GM20000 (cell line): ENCODE measurements at regions not wholly inside any gene's neighbourhood (a gene's known extent, or its start where the extent isn't known, plus 50 kb on each side); places are given as distances from the start of the nearest gene placed in this dataset.

ENCODE experiments used
- DNase-seq: peaks from one replicate; pipeline ENCODE4 v3.0.0; 2012; ENCODE audit warnings: low spot score
- TF ChIP-seq, protein P1 (sequence below): IDR thresholded peaks from 2 replicates; pipeline ENCODE4 v1.5.1; 2012; ENCODE audit warnings: mild to moderate bottlenecking, control low read depth; ENCODE audit errors: extremely low read depth, missing control alignments

DNA sequence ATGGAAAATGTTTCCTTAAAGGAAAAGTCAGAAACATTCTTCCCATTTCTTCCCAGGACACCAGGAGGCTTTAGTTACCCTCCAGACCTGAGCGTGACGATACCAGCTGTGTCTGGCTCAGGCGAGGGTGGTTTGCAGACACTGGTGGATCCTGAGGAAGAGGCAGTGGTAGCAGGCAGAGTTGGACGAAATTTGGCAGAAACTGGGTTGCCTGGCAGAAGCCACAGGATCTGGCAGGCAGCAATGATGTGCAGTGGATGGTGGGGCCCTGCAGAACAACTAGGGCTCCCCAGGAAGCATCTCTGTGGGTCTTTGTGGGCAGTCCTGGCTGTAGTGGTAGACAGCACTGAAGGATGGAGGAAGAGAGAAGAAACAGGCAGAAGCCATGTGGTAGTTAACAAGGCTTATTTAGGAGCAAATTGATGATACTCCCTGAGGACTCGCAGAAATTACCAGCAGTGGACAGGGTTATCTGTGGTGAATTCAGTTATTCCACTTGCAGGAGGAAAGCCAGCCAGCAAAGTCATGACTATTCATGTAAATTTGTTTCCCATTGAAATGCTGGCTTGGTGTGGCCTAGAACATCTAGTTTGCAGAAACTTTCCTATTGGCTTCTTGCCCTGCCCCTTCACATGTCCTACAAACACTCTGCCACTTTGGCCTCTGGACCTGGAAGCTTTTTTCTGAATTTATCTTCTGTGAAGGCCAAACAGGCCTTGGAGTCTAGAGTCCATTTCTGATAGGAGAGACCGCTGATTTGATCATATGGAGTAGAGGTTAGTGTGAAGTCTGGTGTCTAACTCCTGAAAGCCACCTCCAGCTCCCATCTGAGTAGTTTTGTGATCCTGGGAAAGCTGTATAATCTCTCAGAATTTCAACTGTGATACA is 212.0 kb downstream of the DMRT2 start:
- TF ChIP-seq, protein P1, sequence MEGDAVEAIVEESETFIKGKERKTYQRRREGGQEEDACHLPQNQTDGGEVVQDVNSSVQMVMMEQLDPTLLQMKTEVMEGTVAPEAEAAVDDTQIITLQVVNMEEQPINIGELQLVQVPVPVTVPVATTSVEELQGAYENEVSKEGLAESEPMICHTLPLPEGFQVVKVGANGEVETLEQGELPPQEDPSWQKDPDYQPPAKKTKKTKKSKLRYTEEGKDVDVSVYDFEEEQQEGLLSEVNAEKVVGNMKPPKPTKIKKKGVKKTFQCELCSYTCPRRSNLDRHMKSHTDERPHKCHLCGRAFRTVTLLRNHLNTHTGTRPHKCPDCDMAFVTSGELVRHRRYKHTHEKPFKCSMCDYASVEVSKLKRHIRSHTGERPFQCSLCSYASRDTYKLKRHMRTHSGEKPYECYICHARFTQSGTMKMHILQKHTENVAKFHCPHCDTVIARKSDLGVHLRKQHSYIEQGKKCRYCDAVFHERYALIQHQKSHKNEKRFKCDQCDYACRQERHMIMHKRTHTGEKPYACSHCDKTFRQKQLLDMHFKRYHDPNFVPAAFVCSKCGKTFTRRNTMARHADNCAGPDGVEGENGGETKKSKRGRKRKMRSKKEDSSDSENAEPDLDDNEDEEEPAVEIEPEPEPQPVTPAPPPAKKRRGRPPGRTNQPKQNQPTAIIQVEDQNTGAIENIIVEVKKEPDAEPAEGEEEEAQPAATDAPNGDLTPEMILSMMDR = no peak
- no peak for DNase-seq

- TF ChIP-seq, protein P1 = no peak
- peak; percentile 13 for DNase-seq
These were observed 217.0 kb downstream of the DMRT2 start for GRCh38 chr9:1267141-1267570.

DNA sequence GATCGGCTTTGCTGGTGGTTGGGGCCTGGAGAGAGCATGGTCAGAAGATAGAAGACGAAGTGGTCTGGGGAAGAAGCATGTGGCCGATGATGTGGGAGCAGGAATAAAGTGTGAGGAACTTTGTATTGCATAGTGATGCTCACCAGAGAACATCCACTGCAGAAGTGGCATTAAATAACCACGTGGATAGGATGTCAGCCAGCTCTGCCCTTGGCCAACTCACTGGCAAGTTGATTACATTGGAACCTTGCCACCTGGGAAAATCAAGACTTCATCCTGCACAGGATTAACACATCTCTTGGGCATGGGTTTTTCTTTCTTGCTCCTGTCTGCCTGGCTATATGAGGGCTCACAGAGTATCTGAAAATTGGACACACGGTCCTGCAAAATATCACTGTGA is 217.4 kb downstream of the DMRT2 start:
- TF ChIP-seq, protein P1 = no peak
- DNase-seq = no peak

DNA sequence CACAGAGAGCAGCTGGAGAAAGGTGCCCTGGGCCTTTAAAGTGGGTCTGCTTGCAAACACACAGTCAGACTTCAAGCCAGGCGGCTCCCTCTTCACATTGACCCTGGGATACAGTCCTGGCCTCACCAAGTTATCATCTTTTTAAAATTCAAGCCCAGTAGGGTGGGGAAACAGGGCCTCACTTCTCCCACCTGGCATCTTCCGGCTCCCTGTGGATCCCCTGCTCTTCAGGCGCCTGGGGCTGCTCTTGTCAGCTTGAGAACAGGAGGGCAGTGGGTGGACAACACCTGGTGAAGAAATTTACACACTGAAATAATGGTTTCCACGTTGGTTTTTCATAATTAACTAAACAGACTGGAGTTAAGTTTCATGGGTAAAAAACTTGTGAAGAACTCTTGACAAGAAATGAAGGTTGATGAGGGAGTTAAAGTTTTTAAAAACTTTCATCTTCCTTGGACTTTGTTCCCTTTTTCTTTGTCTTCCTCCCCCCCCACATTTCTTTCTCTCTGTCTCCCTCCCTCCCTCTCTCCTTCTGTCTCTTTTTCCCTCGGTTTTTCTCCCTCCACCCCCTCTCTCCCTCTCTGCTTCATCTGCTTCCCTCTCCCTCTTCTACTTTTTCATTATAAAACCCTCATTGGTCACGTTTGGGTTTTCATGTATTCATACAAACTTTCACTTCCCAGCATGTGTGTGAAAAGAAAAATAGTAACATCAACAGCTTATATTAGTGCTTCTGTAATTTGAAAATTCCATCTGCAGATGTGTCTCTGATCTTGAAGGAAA is 219.6 kb downstream of the DMRT2 start:
- no peak for DNase-seq
- TF ChIP-seq, protein P1 = no peak

DNA sequence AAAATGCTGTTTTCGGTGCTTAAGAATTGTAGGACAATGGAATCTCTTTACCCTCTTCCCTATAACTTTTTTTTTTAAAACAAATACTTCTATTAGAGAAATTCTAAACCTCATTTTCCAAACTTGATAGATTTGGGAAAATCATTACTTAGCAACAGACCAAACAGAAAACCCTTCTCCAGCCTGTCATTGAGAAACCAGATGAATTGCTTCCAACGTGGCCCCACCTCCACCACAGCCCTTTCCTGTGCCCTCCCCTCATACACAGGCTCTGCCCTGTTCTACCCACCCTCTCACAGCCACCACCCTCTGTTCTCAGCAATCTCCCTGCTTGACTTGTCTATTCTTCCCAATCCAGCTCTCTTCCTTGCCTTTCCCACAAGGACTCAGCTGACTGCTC is 221.2 kb downstream of the DMRT2 start:
- no peak for DNase-seq
- TF ChIP-seq, protein P1 = no peak

- TF ChIP-seq, protein P1 = no peak
- no peak for DNase-seq
These were observed 221.6 kb downstream of the DMRT2 start for GRCh38 chr9:1271786-1272185.

DNA sequence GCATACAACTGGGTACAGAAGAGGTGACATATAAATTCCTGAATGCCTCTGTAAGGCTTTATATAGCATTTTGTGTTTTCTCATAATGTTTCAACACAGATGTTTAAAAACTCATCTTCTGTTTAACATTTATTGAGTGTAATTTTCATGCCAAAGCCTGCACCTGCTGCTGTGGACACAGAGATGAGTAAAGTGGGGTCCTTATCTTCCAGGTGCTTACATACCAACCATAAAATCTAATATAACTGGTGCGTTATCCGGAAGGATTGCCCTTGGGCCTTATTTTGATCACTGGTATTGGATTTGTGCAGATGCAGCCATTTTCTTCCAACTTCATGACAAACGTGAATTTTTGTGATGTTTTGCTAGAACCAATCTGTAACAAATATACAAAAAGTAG is 222.3 kb downstream of the DMRT2 start:
- TF ChIP-seq, protein P1 = no peak
- no peak for DNase-seq
